ENCODE measurements at regions not wholly inside any gene's neighbourhood (a gene's known extent, or its start where the extent isn't known, plus 50 kb on each side); places are given as distances from the start of the nearest gene placed in this dataset.

- no peak for ATAC-seq
- Histone ChIP-seq H3K9me1 (ENCODE audit: control insufficient read depth, insufficient read depth, low read length) (no peaks in the 10 kb centered on the region), H3K9ac (ENCODE audit: insufficient read depth in 1 of 2, low read depth in 2 of 2, low read length in 2 of 2) (no peak overlapping the region), H3K9me3 (replicated peaks; ENCODE audit: control insufficient read depth, insufficient read depth, low read depth, low read length) (no peaks in the 10 kb centered on the region), H3K27me3 (ENCODE audit: control insufficient read depth in 2 of 2, insufficient read depth in 2 of 2, low read length in 2 of 2) (no peaks in the 10 kb centered on the region), H2AFZ (ENCODE audit: low read depth, low read length) (no peak overlapping the region), H3K79me2 (ENCODE audit: control insufficient read depth, insufficient read depth, low read length) (no peaks in the 10 kb centered on the region), H3K4me1 (replicated peaks in 1 of 2; ENCODE audit: control insufficient read depth in 2 of 2, insufficient read depth in 2 of 2, low read length in 2 of 2) (no peaks in the 10 kb centered on the region), H3K27ac (ENCODE audit: extremely low read depth, low read depth, low read length) (no peak overlapping the region), H3K36me3 (ENCODE audit: control insufficient read depth, insufficient read depth, low read length) (no peaks in the 10 kb centered on the region), H3K4me2 (ENCODE audit: insufficient read depth, low read length) (no peak overlapping the region), H4K20me1 (replicated peaks; ENCODE audit: control insufficient read depth, insufficient read depth, low read length) (no peaks in the 10 kb centered on the region), H3K4me3 (no peak overlapping the region)
- in situ Hi-C loops (cut with MboI) (no loop called here), intact Hi-C loops (cut with micrococcal nuclease) (no loop called here)
- DNase-seq (ENCODE audit: extremely low read depth in 1 of 4, low spot score in 3 of 4), result no peak
- 5% methylated on average over 2 of the region's 2 CpGs for WGBS (ENCODE audit: insufficient coverage, low coverage, missing lambda C conversion rate)
- ChIA-PET CTCF (ENCODE audit: low intra/inter-chr PET ratio) (no interaction called here), POLR2A (no interaction called here)
- no peak for TF ChIP-seq ZNF282 (CRISPR knock-in tag; IDR thresholded peaks at IDR 0.05)
- TF ChIP-seq NR0B1 (IDR thresholded peaks at IDR 0.05; ENCODE audit: partially characterized antibody), result no peak
- TF ChIP-seq GTF2B (IDR thresholded peaks at IDR 0.05; ENCODE audit: extremely low read depth, insufficient read length), result no peak
- no peak for TF ChIP-seq ZNF280B (CRISPR knock-in tag; IDR thresholded peaks at IDR 0.05)
- TF ChIP-seq MAFF (IDR thresholded peaks at IDR 0.05; ENCODE audit: low read length), result peak; percentile 80
- no peak for TF ChIP-seq FOXA3 (CRISPR knock-in tag; conservative IDR thresholded peaks at IDR 0.05 in 1 of 2, IDR thresholded peaks at IDR 0.05 in 1 of 2)
- peak; percentile 87 for TF ChIP-seq MAFK (IDR thresholded peaks at IDR 0.05; ENCODE audit: low read length)
- TF ChIP-seq C11orf30 (IDR thresholded peaks at IDR 0.05; ENCODE audit: low read depth), result peak; percentile 52
- no peak for TF ChIP-seq RBM15 (IDR thresholded peaks at IDR 0.05; ENCODE audit: insufficient read depth, low read length)
- no peak for TF ChIP-seq SP1 (CRISPR knock-in tag; IDR thresholded peaks at IDR 0.05)
- peak; percentile 76 for TF ChIP-seq ZNF316 (IDR thresholded peaks at IDR 0.05)
- peak; percentile 70 for TF ChIP-seq MAFG (tag; conservative IDR thresholded peaks at IDR 0.05)
- no peak for TF ChIP-seq MTA1 (IDR thresholded peaks at IDR 0.05; ENCODE audit: borderline replicate concordance)
- no peak for TF ChIP-seq ZNF75A (CRISPR knock-in tag; IDR thresholded peaks at IDR 0.05)
- no TSS peak for BruUV-seq (replicated peaks)
- FAIRE-seq, result no peak
Observed at GRCh38 chr3:111286746-111287145, 215.1 kb downstream of the NECTIN3 start.
